ENCODE measurements at regions not wholly inside any gene's neighbourhood (a gene's known extent, or its start where the extent isn't known, plus 50 kb on each side); places are given as distances from the start of the nearest gene placed in this dataset.

- no peaks in the 10 kb centered on the region for H3K36me3 ChIP-seq (ENCODE audit: control insufficient read depth, insufficient read depth, low read length)
- no peak for DNase-seq (ENCODE audit: low read depth in 2 of 2)
- H3K9ac ChIP-seq (ENCODE audit: insufficient read depth, low read length) = no peak overlapping the region
- H3K9me3 ChIP-seq (ENCODE audit: control insufficient read depth, insufficient read depth, low read depth, low read length) = no peaks in the 10 kb centered on the region
- H3K4me2 ChIP-seq (ENCODE audit: extremely low read depth, insufficient read depth, low read length) = no peak overlapping the region
- H3K4me1 ChIP-seq (ENCODE audit: control insufficient read depth, extremely low read depth, insufficient read depth, low read length) = peaks cover 2% of the 10 kb centered on the region
- no peaks in the 10 kb centered on the region for H3K79me2 ChIP-seq (ENCODE audit: control insufficient read depth, insufficient read depth, low read length)
- H3K27me3 ChIP-seq (ENCODE audit: control insufficient read depth, insufficient read depth, low read length) = no peaks in the 10 kb centered on the region
- H4K20me1 ChIP-seq (ENCODE audit: control insufficient read depth, extremely low read depth, insufficient read depth, low read length) = no peaks in the 10 kb centered on the region
- no peak overlapping the region for H2AFZ ChIP-seq (ENCODE audit: low read length)
- H3K27ac ChIP-seq (ENCODE audit: insufficient read depth, low read length) = no peak overlapping the region
- H3K4me3 ChIP-seq (replicated peaks in 1 of 4; ENCODE audit: control extremely low read depth in 1 of 4, insufficient read depth in 1 of 4, low read depth in 3 of 4, low read length in 4 of 4) = no peak overlapping the region
- no peak for TF ChIP-seq EZH2 (IDR thresholded peaks at IDR 0.05; ENCODE audit: low read length, missing control alignments)
- no peak for TF ChIP-seq CTCF (conservative IDR thresholded peaks at IDR 0.05 in 1 of 2, IDR thresholded peaks at IDR 0.05 in 1 of 2; ENCODE audit: low read depth in 1 of 2, low read length in 2 of 2)
These were observed 413.0 kb downstream of the AEBP2 start for GRCh38 chr12:19852100-19852855.

- H2AFZ ChIP-seq (ENCODE audit: low read length) = peak overlapping the region; percentile 37
- H3K79me2 ChIP-seq (ENCODE audit: control insufficient read depth, insufficient read depth, low read length) = no peaks in the 10 kb centered on the region
- DNase-seq (ENCODE audit: low read depth in 2 of 2) = peak in 1 of 2 donors; percentile 59
- TF ChIP-seq CTCF (conservative IDR thresholded peaks at IDR 0.05 in 1 of 2, IDR thresholded peaks at IDR 0.05 in 1 of 2; ENCODE audit: low read depth in 1 of 2, low read length in 2 of 2) (no peak), EZH2 (IDR thresholded peaks at IDR 0.05; ENCODE audit: low read length, missing control alignments) (no peak)
- H3K4me2 ChIP-seq (ENCODE audit: extremely low read depth, insufficient read depth, low read length) = peak overlapping the region; percentile 46
- no peaks in the 10 kb centered on the region for H4K20me1 ChIP-seq (ENCODE audit: control insufficient read depth, extremely low read depth, insufficient read depth, low read length)
- no peak overlapping the region for H3K9ac ChIP-seq (ENCODE audit: insufficient read depth, low read length)
- H3K9me3 ChIP-seq (ENCODE audit: control insufficient read depth, insufficient read depth, low read depth, low read length) = no peaks in the 10 kb centered on the region
- H3K27me3 ChIP-seq (ENCODE audit: control insufficient read depth, insufficient read depth, low read length) = no peaks in the 10 kb centered on the region
- H3K27ac ChIP-seq (ENCODE audit: insufficient read depth, low read length) = no peak overlapping the region
- H3K4me3 ChIP-seq (replicated peaks in 1 of 4; ENCODE audit: control extremely low read depth in 1 of 4, insufficient read depth in 1 of 4, low read depth in 3 of 4, low read length in 4 of 4) = no peak overlapping the region
- peaks cover 2% of the 10 kb centered on the region for H3K4me1 ChIP-seq (ENCODE audit: control insufficient read depth, extremely low read depth, insufficient read depth, low read length)
- no peaks in the 10 kb centered on the region for H3K36me3 ChIP-seq (ENCODE audit: control insufficient read depth, insufficient read depth, low read length)
These were observed 416.6 kb downstream of the AEBP2 start for GRCh38 chr12:19855851-19856250.

GRCh38 chr12:19856389-19856788 is 417.1 kb downstream of the AEBP2 start:
- no peaks in the 10 kb centered on the region for H3K9me3 ChIP-seq (ENCODE audit: control insufficient read depth, insufficient read depth, low read depth, low read length)
- H3K4me2 ChIP-seq (ENCODE audit: extremely low read depth, insufficient read depth, low read length) = peak overlapping the region; percentile 41
- no peak overlapping the region for H3K27ac ChIP-seq (ENCODE audit: insufficient read depth, low read length)
- no peak for TF ChIP-seq CTCF (conservative IDR thresholded peaks at IDR 0.05 in 1 of 2, IDR thresholded peaks at IDR 0.05 in 1 of 2; ENCODE audit: low read depth in 1 of 2, low read length in 2 of 2)
- TF ChIP-seq EZH2 (IDR thresholded peaks at IDR 0.05; ENCODE audit: low read length, missing control alignments) = no peak
- no peaks in the 10 kb centered on the region for H3K79me2 ChIP-seq (ENCODE audit: control insufficient read depth, insufficient read depth, low read length)
- no peak overlapping the region for H2AFZ ChIP-seq (ENCODE audit: low read length)
- peaks cover 2% of the 10 kb centered on the region for H3K4me1 ChIP-seq (ENCODE audit: control insufficient read depth, extremely low read depth, insufficient read depth, low read length)
- H3K4me3 ChIP-seq (replicated peaks in 1 of 4; ENCODE audit: control extremely low read depth in 1 of 4, insufficient read depth in 1 of 4, low read depth in 3 of 4, low read length in 4 of 4) = peak overlapping the region in 1 of 4 experiments; percentile 25
- DNase-seq (ENCODE audit: low read depth in 2 of 2) = peak; percentile 27 to 43
- H3K9ac ChIP-seq (ENCODE audit: insufficient read depth, low read length) = no peak overlapping the region
- H3K36me3 ChIP-seq (ENCODE audit: control insufficient read depth, insufficient read depth, low read length) = no peaks in the 10 kb centered on the region
- H3K27me3 ChIP-seq (ENCODE audit: control insufficient read depth, insufficient read depth, low read length) = no peaks in the 10 kb centered on the region
- H4K20me1 ChIP-seq (ENCODE audit: control insufficient read depth, extremely low read depth, insufficient read depth, low read length) = no peaks in the 10 kb centered on the region

Data from fibroblast of lung (primary cell).